ENCODE measurements at regions not wholly inside any gene's neighbourhood (a gene's known extent, or its start where the extent isn't known, plus 50 kb on each side); places are given as distances from the start of the nearest gene placed in this dataset.

DNA sequence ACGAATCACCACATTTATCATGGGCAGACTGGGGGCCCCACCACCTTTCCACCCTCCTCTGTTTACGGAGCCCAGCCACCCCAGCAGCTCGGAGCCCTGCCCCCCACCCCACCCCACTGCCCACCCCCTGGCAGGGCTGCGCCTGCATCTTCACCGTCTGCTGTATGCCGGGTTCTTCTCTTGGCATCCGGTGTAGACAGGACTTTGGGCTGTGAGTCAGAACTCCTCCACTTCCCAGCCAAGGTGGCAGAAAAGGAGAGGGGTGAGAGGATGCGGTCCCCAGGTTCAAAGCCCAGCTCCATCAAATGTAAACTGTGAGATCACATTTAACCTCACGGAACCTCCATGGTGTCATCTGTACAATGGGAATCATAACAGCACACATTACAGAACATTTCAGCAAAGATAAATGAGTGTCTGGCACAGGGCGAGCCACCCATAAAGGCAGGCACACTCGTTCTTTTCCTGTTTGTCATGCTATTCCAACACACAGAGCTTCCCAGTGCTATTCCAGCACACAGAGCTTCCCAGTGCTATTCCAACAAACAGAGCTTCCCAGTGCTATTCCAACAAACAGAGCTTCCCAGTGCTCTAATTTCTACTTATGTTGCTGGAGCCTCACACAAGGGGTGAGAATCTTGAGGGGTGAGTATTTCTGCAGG, 292.7 kb upstream of the RTL1 start:
- H3K4me1 Mint-ChIP-seq = no peaks in the 10 kb centered on the region
- H3K4me3 Mint-ChIP-seq = no peak overlapping the region
- no peaks in the 10 kb centered on the region for H3K9me3 Mint-ChIP-seq
- no peaks in the 10 kb centered on the region for H3K36me3 Mint-ChIP-seq
- no peak overlapping the region for H3K27ac Mint-ChIP-seq
- DNase-seq (ENCODE audit: low spot score in 2 of 2) (no peak), ATAC-seq (no peak)

GRCh38 chr14:101196795-101197590, 293.5 kb upstream of the RTL1 start:
- Mint-ChIP-seq H3K36me3 (no peaks in the 10 kb centered on the region), H3K27ac (no peak overlapping the region), H3K9me3 (no peaks in the 10 kb centered on the region), H3K4me3 (no peak overlapping the region), H3K4me1 (no peaks in the 10 kb centered on the region)
- DNase-seq (ENCODE audit: low spot score in 2 of 2) (no peak), ATAC-seq (no peak)

- no peaks in the 10 kb centered on the region for H3K36me3 Mint-ChIP-seq
- DNase-seq (ENCODE audit: low spot score in 2 of 2) = no peak
- H3K4me3 Mint-ChIP-seq = no peak overlapping the region
- no peak for ATAC-seq
- H3K27ac Mint-ChIP-seq = no peak overlapping the region
- no peaks in the 10 kb centered on the region for H3K9me3 Mint-ChIP-seq
- no peaks in the 10 kb centered on the region for H3K4me1 Mint-ChIP-seq
These were observed 294.3 kb upstream of the RTL1 start for GRCh38 chr14:101197595-101198397.

DNA sequence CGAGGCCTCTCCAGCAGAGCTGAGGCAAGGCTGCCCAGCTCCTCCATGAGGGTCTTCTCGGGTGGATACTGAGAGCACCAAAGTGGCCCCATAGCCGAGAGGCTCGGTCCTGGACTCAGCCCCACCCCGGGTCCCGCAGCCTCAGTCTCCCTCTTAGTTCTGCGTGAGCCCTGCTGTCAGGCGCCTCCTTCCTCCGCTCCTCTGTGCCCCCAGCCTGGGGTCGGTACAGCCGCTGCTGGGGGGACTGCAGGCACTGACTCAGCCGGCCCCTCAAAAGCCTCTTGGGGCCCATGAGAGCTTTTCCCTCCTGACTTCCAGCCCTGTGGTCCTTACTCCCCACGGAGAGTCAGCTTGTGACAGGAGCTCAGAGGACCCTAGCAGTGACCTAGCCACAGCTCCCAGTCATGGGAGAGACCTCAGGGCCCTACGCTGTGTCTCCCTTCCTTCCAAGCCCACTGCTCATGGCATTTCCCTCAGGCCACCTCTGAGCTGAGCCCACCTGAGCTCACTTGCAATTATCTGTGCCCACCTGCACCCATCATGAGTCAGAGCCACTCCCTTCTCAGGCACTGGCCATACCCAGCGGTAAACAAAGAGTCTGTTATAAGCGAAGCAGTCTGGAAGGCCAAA, 295.0 kb upstream of the RTL1 start:
- DNase-seq (ENCODE audit: low spot score in 2 of 2) (no peak), ATAC-seq (no peak)
- Mint-ChIP-seq H3K4me1 (no peaks in the 10 kb centered on the region), H3K9me3 (peaks cover 7% of the 10 kb centered on the region), H3K4me3 (no peak overlapping the region), H3K27ac (no peak overlapping the region), H3K36me3 (no peaks in the 10 kb centered on the region)

DNA sequence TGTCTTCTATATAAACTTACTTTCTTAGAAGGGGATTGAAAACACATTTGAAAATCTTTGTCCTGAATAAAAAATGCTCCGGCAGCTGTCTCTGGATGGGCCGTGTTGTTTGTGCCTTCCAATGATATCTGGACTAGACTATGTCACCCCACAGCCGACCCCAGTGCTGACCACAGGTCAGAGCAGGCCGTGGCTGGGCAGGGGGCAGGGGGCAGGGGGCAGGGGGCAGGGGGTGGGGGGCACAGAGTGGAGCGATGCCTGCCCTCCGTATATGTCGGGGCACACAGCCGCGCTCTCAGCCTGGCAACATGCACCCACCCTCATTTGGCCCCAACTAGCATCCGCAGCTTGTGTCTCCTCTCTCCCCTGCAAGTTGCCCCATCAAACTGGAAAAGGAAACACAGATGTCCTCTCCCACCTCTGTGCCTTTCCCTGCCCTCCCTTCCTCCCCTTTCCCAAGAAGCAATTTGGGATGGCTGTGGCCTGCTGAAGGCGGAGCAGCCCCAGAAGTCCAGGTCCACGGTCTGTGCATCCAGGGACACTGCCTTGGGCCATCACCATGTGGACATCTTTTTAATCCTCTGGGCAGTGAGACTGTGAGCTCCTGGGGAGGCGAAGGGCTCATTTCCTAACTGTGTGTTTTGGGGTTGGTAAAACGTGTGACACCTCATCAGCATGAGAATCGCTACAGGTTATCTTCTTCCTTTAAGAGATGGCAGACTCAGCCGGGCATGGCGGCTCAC, 295.7 kb upstream of the RTL1 start:
- Mint-ChIP-seq H3K9me3 (peaks cover 7% of the 10 kb centered on the region), H3K36me3 (no peaks in the 10 kb centered on the region), H3K4me1 (no peaks in the 10 kb centered on the region), H3K4me3 (no peak overlapping the region), H3K27ac (no peak overlapping the region)
- ATAC-seq = no peak
- no peak for DNase-seq (ENCODE audit: low spot score in 2 of 2)

GRCh38 chr14:101200008-101200649, 296.6 kb upstream of the RTL1 start:
- H3K4me3 Mint-ChIP-seq = no peak overlapping the region
- peaks cover 7% of the 10 kb centered on the region for H3K9me3 Mint-ChIP-seq
- no peaks in the 10 kb centered on the region for H3K36me3 Mint-ChIP-seq
- no peak overlapping the region for H3K27ac Mint-ChIP-seq
- ATAC-seq (no peak), DNase-seq (ENCODE audit: low spot score in 2 of 2) (no peak)
- H3K4me1 Mint-ChIP-seq = no peaks in the 10 kb centered on the region

- Mint-ChIP-seq H3K9me3 (peaks cover 7% of the 10 kb centered on the region), H3K4me1 (no peaks in the 10 kb centered on the region), H3K36me3 (no peaks in the 10 kb centered on the region), H3K4me3 (no peak overlapping the region), H3K27ac (no peak overlapping the region)
- no peak for DNase-seq (ENCODE audit: low spot score in 2 of 2)
- ATAC-seq = no peak
These were observed 297.4 kb upstream of the RTL1 start for GRCh38 chr14:101200650-101201516.

DNA sequence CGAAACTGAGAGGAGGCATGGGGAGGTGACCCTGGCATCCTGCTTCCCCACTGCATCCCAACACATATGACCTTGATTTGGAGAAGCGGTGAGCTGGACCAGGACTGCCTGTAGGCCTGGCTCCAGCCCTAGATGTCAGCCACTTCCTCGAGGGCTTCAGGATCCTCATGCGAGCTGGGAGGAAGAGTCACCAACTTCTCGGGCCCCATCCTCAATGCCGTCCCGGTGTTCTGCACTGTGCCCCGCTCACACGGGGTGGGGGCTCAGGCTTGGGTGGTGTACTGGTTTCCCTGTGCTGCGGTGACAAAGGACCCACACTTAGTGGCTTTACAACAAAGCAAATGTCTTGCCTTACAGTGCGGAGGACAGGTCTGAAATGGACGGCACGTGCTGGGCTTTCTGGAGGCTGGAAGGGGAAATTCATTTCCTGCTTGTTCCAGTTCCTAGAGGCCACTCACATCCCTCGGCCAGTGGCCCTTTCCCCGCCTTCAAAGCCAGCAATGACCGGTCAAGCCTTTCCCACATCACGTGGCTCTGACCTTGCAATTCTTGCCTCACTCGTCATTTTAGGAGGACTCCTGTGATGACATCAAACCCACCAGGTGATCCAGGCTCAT, 298.1 kb upstream of the RTL1 start:
- ATAC-seq (no peak), DNase-seq (ENCODE audit: low spot score in 2 of 2) (no peak)
- Mint-ChIP-seq H3K4me1 (no peaks in the 10 kb centered on the region), H3K4me3 (no peak overlapping the region), H3K36me3 (no peaks in the 10 kb centered on the region), H3K9me3 (peaks cover 12% of the 10 kb centered on the region), H3K27ac (no peak overlapping the region)

- H3K4me3 Mint-ChIP-seq = no peak overlapping the region
These were observed 299.3 kb upstream of the RTL1 start for GRCh38 chr14:101202627-101203404.

GRCh38 chr14:101206556-101206955, 303.0 kb upstream of the RTL1 start:
- Mint-ChIP-seq H3K36me3 (no peaks in the 10 kb centered on the region), H3K9me3 (peaks cover 29% of the 10 kb centered on the region), H3K4me3 (no peak overlapping the region), H3K4me1 (no peaks in the 10 kb centered on the region), H3K27ac (no peak overlapping the region)
- ATAC-seq = no peak
- no peak for DNase-seq (ENCODE audit: low spot score in 2 of 2)

More at GRCh38 chr14:101202627-101203404, 299.3 kb upstream of the RTL1 start:
- Mint-ChIP-seq H3K36me3 (no peaks in the 10 kb centered on the region), H3K27ac (no peak overlapping the region), H3K9me3 (peaks cover 19% of the 10 kb centered on the region), H3K4me1 (no peaks in the 10 kb centered on the region)
- DNase-seq (ENCODE audit: low spot score in 2 of 2) (no peak), ATAC-seq (no peak)

- Mint-ChIP-seq H3K4me3 (no peak overlapping the region), H3K4me1 (no peaks in the 10 kb centered on the region), H3K36me3 (no peaks in the 10 kb centered on the region), H3K27ac (no peak overlapping the region), H3K9me3 (peaks cover 32% of the 10 kb centered on the region)
- no peak for DNase-seq (ENCODE audit: low spot score in 2 of 2)
- ATAC-seq = no peak
These were observed 303.5 kb upstream of the RTL1 start for GRCh38 chr14:101207041-101207440.

- DNase-seq (ENCODE audit: low spot score in 2 of 2) = no peak
- Mint-ChIP-seq H3K36me3 (no peaks in the 10 kb centered on the region), H3K4me1 (no peaks in the 10 kb centered on the region), H3K27ac (no peak overlapping the region), H3K9me3 (peaks cover 33% of the 10 kb centered on the region), H3K4me3 (no peak overlapping the region)
- no peak for ATAC-seq
These were observed 304.4 kb upstream of the RTL1 start for GRCh38 chr14:101207897-101208296.

DNA sequence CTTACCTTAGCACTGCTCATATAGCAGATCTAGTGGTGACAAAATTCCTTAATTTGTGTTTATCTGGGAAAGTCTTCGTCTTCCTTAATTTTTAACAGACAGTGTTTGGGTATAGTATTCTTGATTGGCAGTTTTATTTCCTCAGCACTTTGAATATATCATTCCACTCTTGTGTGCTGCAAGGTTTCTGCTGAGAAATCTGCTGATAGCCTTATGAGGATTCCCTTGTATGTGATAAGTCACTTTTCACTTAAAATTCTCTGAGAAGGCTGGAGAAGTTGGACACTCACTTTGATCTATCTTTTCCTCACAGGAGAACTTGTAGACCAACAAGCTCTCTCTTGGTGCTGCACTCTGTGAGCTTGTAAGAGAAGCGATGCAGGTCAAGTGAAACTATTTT, 306.1 kb upstream of the RTL1 start:
- H3K9me3 Mint-ChIP-seq = peaks cover 29% of the 10 kb centered on the region
- DNase-seq (ENCODE audit: low spot score in 2 of 2) (no peak), ATAC-seq (no peak)
- no peaks in the 10 kb centered on the region for H3K4me1 Mint-ChIP-seq
- H3K27ac Mint-ChIP-seq = no peak overlapping the region
- no peak overlapping the region for H3K4me3 Mint-ChIP-seq
- no peaks in the 10 kb centered on the region for H3K36me3 Mint-ChIP-seq

All from stimulated activated effector memory CD8-positive, alpha-beta T cell treated with anti-CD3 and anti-CD28 coated beads, Interleukin-12 subunit alpha, Interleukin-12 subunit beta, amount 100 ng/mL, for 72 hours (primary cell).